ENCODE measurements at regions not wholly inside any gene's neighbourhood (a gene's known extent, or its start where the extent isn't known, plus 50 kb on each side); places are given as distances from the start of the nearest gene placed in this dataset.
A peak's percentile ranks its signal among the peaks of the same experiment; 100 is the strongest.

DNA sequence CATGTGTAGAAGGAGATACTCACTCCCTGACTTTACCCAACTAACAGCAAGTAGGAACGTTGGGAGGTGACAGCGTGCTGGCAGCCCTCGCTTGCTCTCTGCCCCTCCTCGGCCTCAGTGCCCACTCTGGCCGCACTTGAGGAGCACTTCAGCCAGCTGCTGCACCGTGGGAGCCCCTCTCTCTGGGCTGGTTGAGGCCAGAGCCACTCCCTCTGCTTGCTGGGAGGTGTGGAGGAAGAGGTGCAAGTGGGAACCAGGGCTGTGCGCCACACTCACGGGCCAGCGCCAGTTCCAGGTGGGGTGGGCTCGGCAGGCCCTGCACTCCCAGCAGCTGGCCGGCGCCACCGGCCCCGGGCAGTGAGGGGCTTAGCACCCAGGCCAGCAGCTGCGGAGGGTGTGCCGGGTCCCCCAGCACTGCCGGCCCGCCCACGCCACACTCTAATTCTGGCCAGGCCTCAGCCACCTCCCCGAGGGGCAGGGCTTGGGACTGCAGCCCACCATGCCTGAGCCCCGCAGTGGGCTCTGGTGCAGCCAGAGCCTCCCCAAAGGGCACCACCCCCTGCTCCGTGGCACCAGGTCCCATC is 68.4 kb upstream of the FRMD4B start:
- intact Hi-C loops (cut with micrococcal nuclease), result no loop called here
- WGBS (ENCODE audit: insufficient coverage), result 93% methylated on average over 22 of the region's 22 CpGs

DNA sequence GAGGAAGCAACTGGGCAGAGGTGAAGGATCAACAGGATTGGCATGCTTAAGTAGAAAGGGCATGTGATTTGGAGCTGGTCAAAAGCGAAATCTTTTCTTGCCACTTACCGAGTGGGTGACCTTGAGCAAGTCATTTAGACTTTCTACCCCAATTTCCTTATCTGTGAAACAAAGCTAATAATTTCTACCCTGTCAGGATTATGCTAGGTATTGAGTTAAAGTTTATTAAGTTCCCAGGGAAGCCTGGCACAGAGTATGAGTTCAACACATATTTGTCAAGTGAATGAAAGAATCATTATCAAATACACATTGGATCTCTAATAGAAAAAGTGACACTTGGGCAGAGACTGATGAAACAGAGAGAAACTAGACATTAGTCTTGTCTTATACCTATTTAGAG is 66.4 kb upstream of the FRMD4B start:
- Histone ChIP-seq H3K9me3 (replicated peaks in 1 of 2; ENCODE audit: control insufficient read depth in 1 of 2, insufficient read depth in 1 of 2, low read length in 2 of 2) (peaks cover 0 to 5% of the 10 kb centered on the region in 2 donors), H2AFZ (ENCODE audit: insufficient read depth, low read depth, low read length, poor library complexity, severe bottlenecking) (no peak overlapping the region), H3K36me3 (replicated peaks in 1 of 2; ENCODE audit: control insufficient read depth in 1 of 2, insufficient read depth in 2 of 2, low read length in 2 of 2) (no peaks in the 10 kb centered on the region), H3K79me2 (ENCODE audit: insufficient read depth, low read length) (no peaks in the 10 kb centered on the region), H3K4me3 (replicated peaks in 1 of 3; ENCODE audit: low read depth in 2 of 3, low read length in 3 of 3) (no peak overlapping the region), H3K4me2 (replicated peaks; ENCODE audit: extremely low read depth, low read length, poor library complexity, severe bottlenecking) (no peak overlapping the region), H3K9ac (ENCODE audit: insufficient read depth, low read length, poor library complexity, severe bottlenecking) (no peak overlapping the region), H4K20me1 (ENCODE audit: insufficient read depth, low read length) (no peaks in the 10 kb centered on the region), H3K27me3 (ENCODE audit: control insufficient read depth in 2 of 2, insufficient read depth in 2 of 2, low read length in 2 of 2) (no peaks in the 10 kb centered on the region), H3K27ac (ENCODE audit: low read depth in 1 of 2, low read length in 2 of 2) (no peak overlapping the region), H3K4me1 (ENCODE audit: control insufficient read depth in 1 of 2, insufficient read depth in 2 of 2, low read length in 2 of 2) (no peaks in the 10 kb centered on the region)
- Mint-ChIP-seq H3K4me3 (no peak overlapping the region), H3K4me1 (no peaks in the 10 kb centered on the region), H3K36me3 (no peaks in the 10 kb centered on the region), H3K9me3 (peaks cover 0 to 6% (median 4%) of the 10 kb centered on the region in 7 donors), H3K27ac (peak overlapping the region in 1 of 7 donors; percentile 9), H3K27me3 (ENCODE audit: low read depth in 3 of 3) (no peaks in the 10 kb centered on the region)
- intact Hi-C loops (cut with micrococcal nuclease), result no loop called here
- WGBS (ENCODE audit: insufficient coverage), result no CpG with 5 or more reads among the region's 2 CpGs
- TF ChIP-seq, protein P1, sequence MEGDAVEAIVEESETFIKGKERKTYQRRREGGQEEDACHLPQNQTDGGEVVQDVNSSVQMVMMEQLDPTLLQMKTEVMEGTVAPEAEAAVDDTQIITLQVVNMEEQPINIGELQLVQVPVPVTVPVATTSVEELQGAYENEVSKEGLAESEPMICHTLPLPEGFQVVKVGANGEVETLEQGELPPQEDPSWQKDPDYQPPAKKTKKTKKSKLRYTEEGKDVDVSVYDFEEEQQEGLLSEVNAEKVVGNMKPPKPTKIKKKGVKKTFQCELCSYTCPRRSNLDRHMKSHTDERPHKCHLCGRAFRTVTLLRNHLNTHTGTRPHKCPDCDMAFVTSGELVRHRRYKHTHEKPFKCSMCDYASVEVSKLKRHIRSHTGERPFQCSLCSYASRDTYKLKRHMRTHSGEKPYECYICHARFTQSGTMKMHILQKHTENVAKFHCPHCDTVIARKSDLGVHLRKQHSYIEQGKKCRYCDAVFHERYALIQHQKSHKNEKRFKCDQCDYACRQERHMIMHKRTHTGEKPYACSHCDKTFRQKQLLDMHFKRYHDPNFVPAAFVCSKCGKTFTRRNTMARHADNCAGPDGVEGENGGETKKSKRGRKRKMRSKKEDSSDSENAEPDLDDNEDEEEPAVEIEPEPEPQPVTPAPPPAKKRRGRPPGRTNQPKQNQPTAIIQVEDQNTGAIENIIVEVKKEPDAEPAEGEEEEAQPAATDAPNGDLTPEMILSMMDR (IDR thresholded peaks at IDR 0.05), result no peak
- no peak for DNase-seq

More for the DNA sequence above, 68.4 kb upstream of the FRMD4B start:
- peaks cover 8 to 10% of the 10 kb centered on the region in 2 donors for H3K4me1 ChIP-seq (ENCODE audit: control insufficient read depth in 1 of 2, insufficient read depth in 2 of 2, low read length in 2 of 2)
- Mint-ChIP-seq H3K36me3 (no peaks in the 10 kb centered on the region), H3K27me3 (ENCODE audit: low read depth in 3 of 3) (no peaks in the 10 kb centered on the region), H3K4me1 (peaks cover 11% of the 10 kb centered on the region), H3K9me3 (peaks cover 0 to 6% (median 4%) of the 10 kb centered on the region in 7 donors), H3K27ac (peak overlapping the region in 1 of 7 donors; percentile 48), H3K4me3 (no peak overlapping the region)
- TF ChIP-seq, protein P1 (IDR thresholded peaks at IDR 0.05), result no peak
- H4K20me1 ChIP-seq (ENCODE audit: insufficient read depth, low read length), result no peaks in the 10 kb centered on the region
- peaks cover 0 to 5% of the 10 kb centered on the region in 2 donors for H3K9me3 ChIP-seq (replicated peaks in 1 of 2; ENCODE audit: control insufficient read depth in 1 of 2, insufficient read depth in 1 of 2, low read length in 2 of 2)
- H3K79me2 ChIP-seq (ENCODE audit: insufficient read depth, low read length), result no peaks in the 10 kb centered on the region
- H3K36me3 ChIP-seq (replicated peaks in 1 of 2; ENCODE audit: control insufficient read depth in 1 of 2, insufficient read depth in 2 of 2, low read length in 2 of 2), result no peaks in the 10 kb centered on the region
- no peak overlapping the region for H3K9ac ChIP-seq (ENCODE audit: insufficient read depth, low read length, poor library complexity, severe bottlenecking)
- no peak for DNase-seq
- H3K4me2 ChIP-seq (replicated peaks; ENCODE audit: extremely low read depth, low read length, poor library complexity, severe bottlenecking), result no peak overlapping the region
- H3K4me3 ChIP-seq (replicated peaks in 1 of 3; ENCODE audit: low read depth in 2 of 3, low read length in 3 of 3), result no peak overlapping the region
- no peaks in the 10 kb centered on the region for H3K27me3 ChIP-seq (ENCODE audit: control insufficient read depth in 2 of 2, insufficient read depth in 2 of 2, low read length in 2 of 2)
- H3K27ac ChIP-seq (ENCODE audit: low read depth in 1 of 2, low read length in 2 of 2), result no peak overlapping the region
- no peak overlapping the region for H2AFZ ChIP-seq (ENCODE audit: insufficient read depth, low read depth, low read length, poor library complexity, severe bottlenecking)

Data from CD14-positive monocyte (primary cell).